ENCODE measurements at regions not wholly inside any gene's neighbourhood (a gene's known extent, or its start where the extent isn't known, plus 50 kb on each side); places are given as distances from the start of the nearest gene placed in this dataset.

DNA sequence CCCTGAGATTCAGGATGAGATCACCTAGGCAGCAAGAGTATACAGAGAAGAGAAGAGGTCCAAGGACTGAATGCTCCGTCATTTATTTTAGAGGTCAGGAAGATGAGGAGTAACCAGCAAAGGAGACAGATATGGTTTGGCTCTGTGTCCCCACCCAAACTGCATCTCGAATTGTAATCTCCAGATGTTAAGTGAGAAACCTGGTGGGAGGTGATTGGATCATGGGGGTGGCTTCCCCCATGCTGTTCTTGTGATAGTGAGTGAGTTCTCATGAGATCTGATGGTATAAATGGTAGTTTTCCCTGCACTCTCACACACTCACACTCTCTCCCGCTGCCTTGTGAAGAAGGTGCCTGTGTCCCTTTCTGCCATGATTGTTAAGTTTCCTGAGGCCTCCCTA is 60.8 kb downstream of the MID1IP1 start:
- TF ChIP-seq, protein P1, sequence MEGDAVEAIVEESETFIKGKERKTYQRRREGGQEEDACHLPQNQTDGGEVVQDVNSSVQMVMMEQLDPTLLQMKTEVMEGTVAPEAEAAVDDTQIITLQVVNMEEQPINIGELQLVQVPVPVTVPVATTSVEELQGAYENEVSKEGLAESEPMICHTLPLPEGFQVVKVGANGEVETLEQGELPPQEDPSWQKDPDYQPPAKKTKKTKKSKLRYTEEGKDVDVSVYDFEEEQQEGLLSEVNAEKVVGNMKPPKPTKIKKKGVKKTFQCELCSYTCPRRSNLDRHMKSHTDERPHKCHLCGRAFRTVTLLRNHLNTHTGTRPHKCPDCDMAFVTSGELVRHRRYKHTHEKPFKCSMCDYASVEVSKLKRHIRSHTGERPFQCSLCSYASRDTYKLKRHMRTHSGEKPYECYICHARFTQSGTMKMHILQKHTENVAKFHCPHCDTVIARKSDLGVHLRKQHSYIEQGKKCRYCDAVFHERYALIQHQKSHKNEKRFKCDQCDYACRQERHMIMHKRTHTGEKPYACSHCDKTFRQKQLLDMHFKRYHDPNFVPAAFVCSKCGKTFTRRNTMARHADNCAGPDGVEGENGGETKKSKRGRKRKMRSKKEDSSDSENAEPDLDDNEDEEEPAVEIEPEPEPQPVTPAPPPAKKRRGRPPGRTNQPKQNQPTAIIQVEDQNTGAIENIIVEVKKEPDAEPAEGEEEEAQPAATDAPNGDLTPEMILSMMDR (IDR thresholded peaks at IDR 0.05; ENCODE audit: insufficient read depth, low read depth, low read length): no peak
- H3K27me3 ChIP-seq (ENCODE audit: control insufficient read depth, insufficient read depth, low read length): no peaks in the 10 kb centered on the region
- CTCF ChIA-PET: no interaction called here
- POLR2A ChIA-PET: no interaction called here
- H3K36me3 ChIP-seq (ENCODE audit: control insufficient read depth, insufficient read depth, low read length): no peaks in the 10 kb centered on the region
- no peak for DNase-seq (ENCODE audit: low read depth)
- no peak overlapping the region for H3K4me3 ChIP-seq (ENCODE audit: low read depth, low read length)

DNA sequence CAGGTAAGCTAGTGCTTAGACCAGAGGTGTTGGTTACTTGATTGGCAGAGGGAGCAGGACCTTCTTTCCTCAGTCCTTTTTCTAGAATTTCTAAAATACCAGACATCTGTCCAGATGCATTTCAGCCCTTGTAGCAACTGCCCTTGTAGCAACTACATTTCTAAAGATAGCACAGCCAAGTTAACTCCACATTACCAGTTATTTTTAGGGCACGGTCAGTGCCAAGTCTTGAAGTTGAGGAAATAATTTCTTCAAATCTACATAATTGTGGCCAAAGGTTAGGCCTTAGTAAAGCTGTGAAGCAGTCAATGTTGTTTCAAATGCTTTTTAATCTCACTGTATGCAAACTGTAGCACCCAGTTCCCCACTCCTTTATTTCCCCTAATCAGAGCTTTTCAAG is 62.9 kb downstream of the MID1IP1 start:
- Histone ChIP-seq H3K36me3 (ENCODE audit: control insufficient read depth, insufficient read depth, low read length) (no peaks in the 10 kb centered on the region), H3K27me3 (ENCODE audit: control insufficient read depth, insufficient read depth, low read length) (no peaks in the 10 kb centered on the region), H3K4me3 (ENCODE audit: low read depth, low read length) (no peak overlapping the region)
- ChIA-PET POLR2A (no interaction called here), CTCF (no interaction called here)
- TF ChIP-seq, protein P1 (IDR thresholded peaks at IDR 0.05; ENCODE audit: insufficient read depth, low read depth, low read length): no peak
- no peak for DNase-seq (ENCODE audit: low read depth)

DNA sequence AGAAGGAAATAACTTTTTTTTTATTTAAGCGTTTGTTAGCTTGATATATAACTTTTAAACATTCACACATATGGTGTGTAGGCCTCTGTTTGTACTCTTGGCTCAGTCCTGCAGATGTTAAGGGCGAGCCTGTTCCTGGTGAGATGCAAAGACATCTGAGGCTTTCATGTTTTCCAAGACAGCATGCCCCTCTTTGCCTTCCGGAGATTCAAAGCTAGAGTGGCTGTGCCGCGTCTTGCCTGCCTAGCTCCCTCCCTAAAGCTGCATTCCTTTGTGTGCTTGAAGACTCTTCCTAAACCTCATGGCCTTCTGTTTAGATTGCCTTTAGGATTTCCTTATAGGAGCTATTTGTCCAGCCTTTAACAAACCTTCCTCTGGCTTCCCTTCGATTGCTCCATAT is 67.1 kb downstream of the MID1IP1 start:
- CTCF ChIA-PET: no interaction called here
- Histone ChIP-seq H3K27me3 (ENCODE audit: control insufficient read depth, insufficient read depth, low read length) (no peaks in the 10 kb centered on the region), H3K36me3 (ENCODE audit: control insufficient read depth, insufficient read depth, low read length) (no peaks in the 10 kb centered on the region), H3K4me3 (ENCODE audit: low read depth, low read length) (no peak overlapping the region)
- no peak for DNase-seq (ENCODE audit: low read depth)
- TF ChIP-seq, protein P1 (IDR thresholded peaks at IDR 0.05; ENCODE audit: insufficient read depth, low read depth, low read length): no peak
- POLR2A ChIA-PET: interaction anchor here (0.5 kb wide), 1 partner anchor 890 kb away, joined by 3 read pairs; no protein-coding TSS in a partner anchor

- ChIA-PET CTCF (no interaction called here), POLR2A (no interaction called here)
- TF ChIP-seq, protein P1 (IDR thresholded peaks at IDR 0.05; ENCODE audit: insufficient read depth, low read depth, low read length): no peak
These were observed 67.7 kb downstream of the MID1IP1 start for GRCh38 chrX:38868941-38869401.

DNA sequence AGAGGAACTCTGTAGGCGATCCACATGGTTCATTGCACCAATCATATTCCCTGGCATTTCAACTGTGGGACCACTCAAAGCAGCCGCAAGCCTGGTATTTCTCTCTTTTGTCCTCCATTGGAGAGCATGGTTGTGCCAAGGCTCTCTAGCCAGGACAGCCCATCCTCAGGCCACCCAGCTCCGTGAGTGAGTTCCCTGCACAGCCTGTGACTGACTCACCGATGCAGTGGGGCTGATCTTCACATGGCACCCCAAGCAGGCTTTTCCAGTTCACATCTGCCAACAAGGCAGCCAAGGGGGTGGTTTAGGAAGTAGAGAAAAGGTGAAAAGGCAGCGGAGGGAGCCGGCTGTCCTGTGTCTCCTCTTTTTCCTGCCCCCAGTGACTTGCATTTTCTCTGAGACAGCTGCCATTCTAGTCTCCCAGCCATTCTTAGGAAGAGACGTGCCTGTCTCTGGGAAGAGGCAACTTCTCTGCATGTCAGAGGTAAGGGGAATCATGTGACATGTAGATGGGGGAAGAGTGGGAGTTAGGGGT is 69.2 kb downstream of the MID1IP1 start:
- CTCF ChIA-PET: no interaction called here
- Histone ChIP-seq H3K36me3 (ENCODE audit: control insufficient read depth, insufficient read depth, low read length) (no peaks in the 10 kb centered on the region), H3K27me3 (ENCODE audit: control insufficient read depth, insufficient read depth, low read length) (no peaks in the 10 kb centered on the region), H3K4me3 (ENCODE audit: low read depth, low read length) (no peak overlapping the region)
- TF ChIP-seq, protein P1 (IDR thresholded peaks at IDR 0.05; ENCODE audit: insufficient read depth, low read depth, low read length): no peak
- DNase-seq (ENCODE audit: low read depth): no peak
- POLR2A ChIA-PET: no interaction called here

More at GRCh38 chrX:38868941-38869401, 67.7 kb downstream of the MID1IP1 start:
- DNase-seq (ENCODE audit: low read depth): peak; percentile 53
- H3K36me3 ChIP-seq (ENCODE audit: control insufficient read depth, insufficient read depth, low read length): no peaks in the 10 kb centered on the region
- H3K27me3 ChIP-seq (ENCODE audit: control insufficient read depth, insufficient read depth, low read length): no peaks in the 10 kb centered on the region
- no peak overlapping the region for H3K4me3 ChIP-seq (ENCODE audit: low read depth, low read length)

All from BJ (cell line).